ENCODE measurements at regions not wholly inside any gene's neighbourhood (a gene's known extent, or its start where the extent isn't known, plus 50 kb on each side); places are given as distances from the start of the nearest gene placed in this dataset.

DNA sequence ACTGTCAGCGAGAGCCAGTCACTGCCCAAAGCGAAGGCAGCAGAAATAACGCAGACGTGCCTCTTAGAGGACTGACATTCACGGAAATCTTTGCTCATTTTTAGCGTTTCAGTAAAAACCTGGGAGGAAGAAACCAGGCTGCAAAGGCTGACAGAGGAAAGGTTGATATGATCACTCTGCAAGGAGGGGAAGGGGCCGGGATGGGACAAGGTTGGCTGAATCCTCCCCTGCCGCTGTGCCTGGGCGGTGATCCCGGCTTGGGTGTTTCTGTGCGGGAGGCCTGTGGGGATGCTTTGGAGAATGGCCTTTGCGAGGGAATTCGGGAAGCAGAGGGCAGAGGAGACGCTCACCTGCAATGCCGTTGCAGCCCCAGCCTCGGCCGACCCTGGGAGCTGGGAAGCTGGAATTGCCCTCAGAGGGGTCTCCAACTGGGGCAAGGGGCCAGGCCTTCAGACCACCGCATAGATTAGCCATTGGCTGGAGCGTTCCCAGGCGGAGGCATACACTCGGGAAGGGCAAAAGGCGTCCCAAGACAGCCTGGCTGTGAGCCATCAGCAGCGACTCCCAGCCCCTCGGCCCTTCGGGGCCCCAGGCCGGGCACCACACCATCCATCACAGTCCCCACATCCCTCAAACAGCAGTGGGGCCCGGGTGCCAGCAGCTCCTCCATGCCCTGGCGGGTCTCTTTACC, 111.7 kb upstream of the GPC1 start:
- DNase-seq (ENCODE audit: low read depth), result no peak
- TF ChIP-seq MYC (IDR thresholded peaks at IDR 0.05; ENCODE audit: low read depth, low read length), result no peak
- TF ChIP-seq POLR2A (IDR thresholded peaks at IDR 0.05; ENCODE audit: extremely low read depth, insufficient read length), result no peak
- TF ChIP-seq, protein P1, sequence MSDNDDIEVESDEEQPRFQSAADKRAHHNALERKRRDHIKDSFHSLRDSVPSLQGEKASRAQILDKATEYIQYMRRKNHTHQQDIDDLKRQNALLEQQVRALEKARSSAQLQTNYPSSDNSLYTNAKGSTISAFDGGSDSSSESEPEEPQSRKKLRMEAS (IDR thresholded peaks at IDR 0.05; ENCODE audit: low read depth, low read length), result no peak
- TF ChIP-seq, protein P2, sequence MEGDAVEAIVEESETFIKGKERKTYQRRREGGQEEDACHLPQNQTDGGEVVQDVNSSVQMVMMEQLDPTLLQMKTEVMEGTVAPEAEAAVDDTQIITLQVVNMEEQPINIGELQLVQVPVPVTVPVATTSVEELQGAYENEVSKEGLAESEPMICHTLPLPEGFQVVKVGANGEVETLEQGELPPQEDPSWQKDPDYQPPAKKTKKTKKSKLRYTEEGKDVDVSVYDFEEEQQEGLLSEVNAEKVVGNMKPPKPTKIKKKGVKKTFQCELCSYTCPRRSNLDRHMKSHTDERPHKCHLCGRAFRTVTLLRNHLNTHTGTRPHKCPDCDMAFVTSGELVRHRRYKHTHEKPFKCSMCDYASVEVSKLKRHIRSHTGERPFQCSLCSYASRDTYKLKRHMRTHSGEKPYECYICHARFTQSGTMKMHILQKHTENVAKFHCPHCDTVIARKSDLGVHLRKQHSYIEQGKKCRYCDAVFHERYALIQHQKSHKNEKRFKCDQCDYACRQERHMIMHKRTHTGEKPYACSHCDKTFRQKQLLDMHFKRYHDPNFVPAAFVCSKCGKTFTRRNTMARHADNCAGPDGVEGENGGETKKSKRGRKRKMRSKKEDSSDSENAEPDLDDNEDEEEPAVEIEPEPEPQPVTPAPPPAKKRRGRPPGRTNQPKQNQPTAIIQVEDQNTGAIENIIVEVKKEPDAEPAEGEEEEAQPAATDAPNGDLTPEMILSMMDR (IDR thresholded peaks at IDR 0.05; ENCODE audit: low read depth, low read length), result no peak

DNA sequence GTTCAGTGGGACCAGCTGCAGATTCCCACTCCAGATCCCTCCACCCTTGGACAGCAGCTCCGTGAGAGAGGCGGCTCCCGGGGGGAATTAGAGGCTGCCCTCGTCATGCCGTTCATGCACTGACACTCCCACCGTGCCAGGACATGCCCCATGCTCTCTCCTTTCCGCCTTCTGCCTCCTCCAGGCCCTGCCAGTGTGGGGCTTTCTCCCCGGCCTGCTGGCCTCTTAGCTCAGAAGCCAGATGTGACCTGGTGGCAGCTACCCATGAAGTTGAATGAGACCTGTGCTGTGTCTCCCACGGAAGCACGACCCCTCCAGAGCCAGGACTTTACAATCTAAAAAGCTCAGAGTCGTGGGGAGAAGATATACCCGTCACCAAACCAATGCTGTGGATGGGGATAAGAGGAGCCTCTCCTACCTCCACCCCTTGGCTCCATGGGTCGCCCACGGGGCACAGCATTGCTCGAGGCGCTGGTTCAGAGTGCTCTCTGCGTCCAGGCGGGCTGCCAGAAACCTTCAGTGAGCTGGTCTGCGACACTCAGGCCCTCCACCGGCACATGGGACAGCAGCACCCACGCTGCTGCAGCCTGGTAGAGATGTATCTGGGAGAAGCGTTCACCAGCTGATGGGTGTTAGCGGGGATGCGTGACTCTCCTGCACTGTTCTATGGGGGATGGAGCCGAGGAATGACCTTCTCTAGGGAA, 111.0 kb upstream of the GPC1 start:
- no peak for DNase-seq (ENCODE audit: low read depth)
- no peak overlapping the region for H3K4me3 ChIP-seq (ENCODE audit: low read depth, low read length)
- TF ChIP-seq POLR2A (IDR thresholded peaks at IDR 0.05; ENCODE audit: extremely low read depth, insufficient read length) (no peak), MYC (IDR thresholded peaks at IDR 0.05; ENCODE audit: low read depth, low read length) (no peak)
- TF ChIP-seq, protein P1 (IDR thresholded peaks at IDR 0.05; ENCODE audit: low read depth, low read length), result no peak
- TF ChIP-seq, protein P2 (IDR thresholded peaks at IDR 0.05; ENCODE audit: low read depth, low read length), result no peak

More for the DNA sequence above, 111.7 kb upstream of the GPC1 start:
- H3K4me3 ChIP-seq (ENCODE audit: low read depth, low read length), result no peak overlapping the region

DNA sequence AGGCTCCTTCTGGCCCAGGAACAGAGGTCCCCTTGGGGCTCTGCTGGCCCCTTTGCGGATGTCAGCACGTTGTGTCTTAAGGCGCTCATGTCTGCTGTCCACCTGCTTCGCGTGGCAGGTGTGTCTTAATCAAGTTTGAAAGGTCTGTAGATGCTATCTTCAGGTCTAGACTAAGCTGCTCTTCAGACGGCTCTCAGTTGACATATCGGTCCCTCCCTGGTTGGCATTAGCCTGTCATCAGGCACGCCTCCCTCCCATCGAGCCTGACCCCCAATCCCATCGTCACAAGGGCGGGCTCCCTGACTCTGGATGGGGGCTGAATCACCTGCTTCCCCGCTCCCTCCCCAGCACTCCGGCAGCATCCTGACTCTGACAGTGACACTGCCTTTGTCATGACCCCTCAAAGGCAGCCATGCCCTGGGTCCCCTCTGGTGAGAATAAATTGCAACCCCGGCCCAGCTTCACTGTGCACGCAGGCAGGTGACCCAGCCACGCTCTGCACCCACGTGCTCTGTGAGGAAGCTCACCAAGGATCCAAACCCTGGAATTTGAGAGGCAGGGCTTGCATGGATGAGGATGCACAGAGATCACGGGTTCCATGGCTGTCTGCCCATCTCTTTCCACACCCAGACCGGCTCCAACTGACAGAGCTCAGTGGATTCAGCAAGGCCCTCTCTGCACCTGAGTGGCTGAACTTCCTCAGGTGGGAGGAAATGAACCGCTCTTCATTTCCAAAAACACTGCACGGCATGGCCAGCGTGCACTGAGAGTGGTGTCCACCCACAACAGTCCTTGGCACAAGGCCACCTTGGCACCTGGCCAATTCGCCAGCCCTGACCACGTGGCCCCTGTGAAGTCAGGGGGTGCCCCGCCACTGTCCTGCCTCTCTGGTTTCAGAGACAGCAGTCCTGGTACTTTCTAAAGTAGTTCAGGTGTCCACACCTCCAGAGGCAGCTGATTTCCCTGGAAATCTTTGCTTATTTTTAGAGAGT, 110.2 kb upstream of the GPC1 start:
- no peak overlapping the region for H3K4me3 ChIP-seq (ENCODE audit: low read depth, low read length)
- TF ChIP-seq POLR2A (IDR thresholded peaks at IDR 0.05; ENCODE audit: extremely low read depth, insufficient read length), result no peak
- TF ChIP-seq, protein P1 (IDR thresholded peaks at IDR 0.05; ENCODE audit: low read depth, low read length), result no peak
- TF ChIP-seq, protein P2 (IDR thresholded peaks at IDR 0.05; ENCODE audit: low read depth, low read length), result no peak
- no peak for TF ChIP-seq MYC (IDR thresholded peaks at IDR 0.05; ENCODE audit: low read depth, low read length)
- DNase-seq (ENCODE audit: low read depth), result no peak

DNA sequence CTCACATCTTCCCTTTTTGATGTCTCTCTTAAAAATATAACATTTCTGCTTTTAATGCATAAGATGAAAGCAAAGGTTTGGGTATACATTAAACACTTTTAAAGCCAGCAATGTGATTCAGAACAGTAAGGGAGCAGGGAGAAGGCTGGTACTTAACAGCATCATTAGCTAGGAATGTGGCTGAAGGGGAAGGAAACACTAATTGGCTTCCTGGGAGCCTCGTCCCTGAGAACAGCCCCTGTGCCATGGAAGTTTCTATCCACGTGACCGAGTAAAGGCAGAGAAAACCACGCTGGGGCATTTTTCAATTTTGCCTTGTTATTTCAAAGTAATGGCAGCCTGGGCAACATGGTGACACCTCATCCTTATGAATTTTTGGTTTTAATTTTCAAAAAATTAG, 109.2 kb upstream of the GPC1 start:
- no peak for DNase-seq (ENCODE audit: low read depth)
- TF ChIP-seq, protein P1 (IDR thresholded peaks at IDR 0.05; ENCODE audit: low read depth, low read length), result no peak
- TF ChIP-seq, protein P2 (IDR thresholded peaks at IDR 0.05; ENCODE audit: low read depth, low read length), result no peak
- TF ChIP-seq POLR2A (IDR thresholded peaks at IDR 0.05; ENCODE audit: extremely low read depth, insufficient read length), result no peak
- TF ChIP-seq MYC (IDR thresholded peaks at IDR 0.05; ENCODE audit: low read depth, low read length), result no peak
- H3K4me3 ChIP-seq (ENCODE audit: low read depth, low read length), result no peak overlapping the region

DNA sequence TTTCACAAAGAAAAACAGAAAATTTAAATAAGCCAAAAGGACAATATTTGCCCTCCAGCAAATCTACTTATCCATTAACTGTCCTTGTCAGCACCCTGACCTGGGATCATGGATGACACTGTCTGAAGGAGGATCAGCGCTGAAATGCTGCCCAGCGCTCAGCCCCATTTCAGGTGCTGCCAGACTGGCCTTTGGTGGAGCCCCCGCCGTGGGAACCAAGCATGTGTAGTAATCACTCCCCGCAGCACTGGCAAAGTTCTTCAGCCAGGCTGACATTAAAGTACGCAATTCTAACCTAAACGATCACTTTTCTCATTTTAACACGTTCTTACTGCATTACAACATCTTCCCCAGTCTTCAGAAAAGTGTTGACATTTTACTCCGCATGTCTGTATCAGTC, 108.6 kb upstream of the GPC1 start:
- no peak overlapping the region for H3K4me3 ChIP-seq (ENCODE audit: low read depth, low read length)
- no peak for DNase-seq (ENCODE audit: low read depth)
- TF ChIP-seq, protein P2 (IDR thresholded peaks at IDR 0.05; ENCODE audit: low read depth, low read length), result no peak
- TF ChIP-seq POLR2A (IDR thresholded peaks at IDR 0.05; ENCODE audit: extremely low read depth, insufficient read length), result no peak

All from NB4 (cell line).